ENCODE measurements at regions not wholly inside any gene's neighbourhood (a gene's known extent, or its start where the extent isn't known, plus 50 kb on each side); places are given as distances from the start of the nearest gene placed in this dataset.

DNA sequence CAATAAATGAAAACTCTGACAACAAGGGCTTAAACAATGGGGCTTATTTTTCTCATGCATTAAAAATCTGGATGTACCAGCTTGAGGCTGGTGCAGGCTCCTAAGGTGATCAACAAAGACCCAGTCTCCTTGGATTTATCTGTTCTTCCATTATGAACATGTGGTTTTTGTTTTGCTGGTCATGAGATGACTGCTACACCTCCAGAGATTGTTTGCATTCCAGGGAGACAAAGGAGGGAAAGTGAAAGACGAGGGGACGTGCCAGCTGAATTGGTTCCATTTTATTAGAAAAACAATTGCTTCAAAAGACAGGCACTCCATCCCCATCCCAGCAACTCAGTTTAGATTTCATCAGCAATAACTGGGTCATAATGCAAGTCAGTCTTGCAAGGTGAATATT is 90.9 kb upstream of the KCNK1 start:
- DNase-seq: no peak

DNA sequence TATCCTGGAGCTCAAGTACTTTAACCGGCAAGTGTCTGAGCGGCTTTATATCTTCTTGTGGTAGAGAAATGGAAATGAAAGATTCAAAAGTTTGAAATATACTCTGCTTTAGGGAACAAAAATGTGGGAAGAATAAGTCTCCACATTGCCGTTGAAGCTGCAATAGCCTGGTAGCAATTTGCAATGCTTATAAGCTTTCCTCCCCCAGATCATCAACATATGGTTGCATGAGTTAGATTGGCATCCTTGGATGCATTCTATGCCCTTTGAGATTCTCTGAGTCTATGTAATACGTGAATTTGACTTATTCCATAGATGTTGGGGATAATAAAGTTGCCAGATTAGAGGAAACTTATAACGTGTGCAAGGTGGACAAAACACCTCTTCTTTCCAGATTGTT is 86.1 kb upstream of the KCNK1 start:
- DNase-seq: no peak

DNA sequence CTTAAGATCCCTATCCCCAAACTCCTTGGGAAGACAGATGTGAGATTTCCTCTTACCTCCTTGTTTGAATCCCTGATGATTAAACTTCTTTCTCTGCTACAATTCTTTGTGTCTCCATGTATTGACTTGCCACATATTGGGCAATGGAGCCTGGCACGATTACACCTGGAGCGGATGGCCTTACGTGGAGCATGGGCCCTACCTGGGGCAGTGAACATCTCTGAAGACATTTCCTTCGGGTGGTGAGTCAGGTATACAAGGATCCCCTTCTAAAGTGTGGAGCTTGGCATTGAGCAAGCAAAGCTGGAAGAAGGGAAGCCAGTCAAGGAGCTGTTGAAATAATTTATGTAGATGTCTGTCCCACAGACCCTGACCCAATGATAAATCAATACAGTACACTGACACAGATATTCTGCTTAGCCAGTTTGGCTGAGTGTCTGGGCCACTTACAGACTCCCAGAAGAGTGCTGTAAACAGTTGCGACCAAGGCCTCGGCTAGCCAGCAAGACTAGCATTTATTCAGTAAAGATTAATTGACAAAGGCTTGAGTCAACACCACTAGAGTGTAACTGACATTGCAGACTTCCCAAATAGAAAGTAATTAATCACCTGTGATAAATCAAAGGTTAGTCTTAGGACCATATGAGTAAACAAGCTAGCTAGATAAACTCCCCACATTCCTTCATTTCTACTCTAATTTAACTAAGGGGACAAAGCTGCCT is 83.1 kb upstream of the KCNK1 start:
- no peak for DNase-seq

DNA sequence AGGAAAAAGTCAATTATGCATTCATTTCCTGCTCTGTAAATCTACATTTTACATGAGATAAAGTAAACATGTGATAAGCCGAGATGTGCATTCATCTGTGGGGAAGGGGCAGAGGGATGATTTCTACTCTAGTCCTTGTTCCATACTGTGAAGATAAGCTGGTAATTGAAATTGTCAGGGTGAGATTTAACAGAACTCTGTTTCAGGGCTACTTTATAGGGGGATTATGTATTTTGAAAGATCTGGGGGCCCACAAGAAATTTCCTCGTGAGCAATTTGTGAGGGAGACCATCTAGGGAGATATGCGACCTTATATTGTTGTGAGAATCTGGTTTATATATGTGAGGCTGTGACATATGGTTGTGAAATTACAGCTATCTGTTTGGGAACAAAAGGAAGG is 73.1 kb upstream of the KCNK1 start:
- DNase-seq: no peak

DNA sequence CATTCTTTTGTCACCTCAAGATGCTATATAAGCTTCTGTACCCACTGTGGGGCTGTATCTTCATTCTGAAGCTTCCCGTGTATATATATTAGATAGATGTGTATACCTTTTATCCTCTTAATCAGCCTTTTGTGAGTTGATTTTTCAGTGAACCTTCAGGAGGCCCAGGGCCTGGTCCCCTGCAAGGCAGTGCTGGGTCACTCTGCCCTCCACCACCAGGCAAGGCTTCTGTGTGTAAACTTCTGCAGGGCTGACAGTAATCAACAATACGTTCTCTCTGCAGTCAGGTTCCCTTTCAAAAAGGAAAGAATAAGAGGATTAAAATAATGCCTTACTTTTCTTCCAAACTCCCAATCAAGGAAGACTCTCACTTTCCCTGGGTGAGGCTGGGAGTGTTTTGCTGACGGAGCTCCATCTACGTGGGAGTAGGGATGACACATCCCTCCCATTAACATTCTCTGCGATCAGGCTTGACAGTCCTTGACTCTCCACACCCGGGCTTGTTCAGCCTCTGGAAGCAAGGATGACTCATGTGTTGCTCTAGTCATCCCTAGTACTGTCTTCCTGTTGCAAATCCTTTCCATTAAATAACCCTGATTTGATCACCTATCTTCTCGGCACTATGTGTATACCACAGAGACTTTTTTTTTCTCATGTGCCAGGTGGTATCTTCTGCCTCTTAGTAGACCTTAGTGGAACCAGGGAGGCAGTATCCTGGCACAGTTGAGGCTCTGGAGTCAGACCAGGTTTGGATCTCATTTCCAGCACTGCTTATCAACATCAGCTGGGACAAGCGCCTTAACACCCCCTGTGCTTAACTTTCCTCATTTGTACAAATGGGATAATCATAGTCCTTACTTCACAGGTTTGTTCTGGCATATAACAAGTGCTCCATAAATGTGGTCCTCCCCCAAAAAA is 70.3 kb upstream of the KCNK1 start:
- peak; percentile 97 for DNase-seq

DNA sequence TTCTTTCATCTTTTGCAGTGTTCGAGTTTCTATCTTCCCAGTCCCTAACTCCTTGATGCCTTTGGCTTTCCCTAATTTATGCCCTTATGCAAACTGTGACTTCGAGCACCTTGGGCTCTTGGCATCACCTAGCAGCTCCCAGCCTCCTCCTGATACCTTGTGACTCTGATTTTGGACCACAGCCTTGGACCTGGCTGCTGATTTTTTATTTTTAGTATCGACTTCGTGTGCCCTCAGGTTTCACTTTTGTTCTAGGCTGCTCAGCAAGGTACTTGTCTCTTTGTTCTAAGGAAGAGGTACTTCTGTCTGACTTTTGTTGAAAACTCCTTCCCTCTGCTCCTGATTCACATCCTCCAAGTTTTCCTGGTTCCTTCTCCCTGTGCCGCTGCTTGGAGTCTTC is 69.6 kb upstream of the KCNK1 start:
- DNase-seq: no peak

DNA sequence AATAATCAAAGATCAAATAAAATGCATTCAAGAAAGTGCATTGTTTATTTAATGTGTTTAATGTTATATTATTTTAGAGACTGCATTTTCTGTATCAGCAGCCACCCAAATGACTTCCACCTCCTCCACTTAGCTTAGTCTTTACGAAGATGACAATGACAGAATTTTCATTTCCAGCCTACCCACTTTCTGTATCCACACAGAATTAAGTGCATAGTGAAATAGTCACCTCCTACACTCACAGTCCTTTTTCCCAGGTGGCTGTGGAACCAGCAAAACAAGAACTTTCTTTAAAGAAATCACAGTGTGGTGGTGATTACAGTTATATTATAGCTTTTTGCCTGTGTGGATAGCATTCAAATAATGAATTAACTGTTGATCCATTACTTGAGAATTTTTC is 66.2 kb upstream of the KCNK1 start:
- no peak for DNase-seq

DNA sequence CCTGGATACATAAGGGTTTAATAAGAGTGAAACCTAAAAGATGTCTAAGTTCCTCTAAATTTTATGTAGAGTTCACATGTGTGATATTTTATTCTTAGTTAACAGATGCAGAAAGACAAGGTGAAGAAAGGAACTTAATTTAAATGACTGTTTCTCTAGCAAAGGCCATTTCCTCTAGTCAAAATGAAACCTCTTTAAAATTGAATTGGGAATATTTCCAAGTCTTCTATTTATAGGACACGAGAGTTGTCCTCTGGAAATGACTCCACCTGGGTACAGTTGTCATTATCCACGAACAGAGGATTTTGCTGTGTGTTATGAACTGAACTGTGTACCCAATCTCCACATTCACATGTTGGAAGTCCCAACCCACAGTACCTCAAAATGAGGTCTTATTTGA is 64.5 kb upstream of the KCNK1 start:
- no peak for DNase-seq

DNA sequence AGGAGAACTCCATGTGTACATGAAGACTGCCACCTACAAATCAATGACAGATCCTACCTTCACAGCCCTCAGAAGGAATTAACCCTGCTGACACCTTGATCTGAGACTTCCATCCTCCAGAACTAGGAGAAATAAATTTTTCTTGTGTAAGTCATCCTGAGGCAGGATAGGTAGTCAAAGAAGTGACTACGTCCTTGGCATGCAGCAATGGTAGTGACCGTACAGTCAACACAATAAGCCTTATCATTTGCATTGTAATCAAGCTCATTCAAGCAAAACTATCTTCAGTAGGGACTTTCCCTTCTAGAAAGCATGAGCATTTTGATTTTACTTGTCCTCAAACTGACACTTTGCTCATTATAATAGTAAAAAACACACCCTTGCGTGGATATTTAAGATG is 64.0 kb upstream of the KCNK1 start:
- peak; percentile 0 for DNase-seq

DNA sequence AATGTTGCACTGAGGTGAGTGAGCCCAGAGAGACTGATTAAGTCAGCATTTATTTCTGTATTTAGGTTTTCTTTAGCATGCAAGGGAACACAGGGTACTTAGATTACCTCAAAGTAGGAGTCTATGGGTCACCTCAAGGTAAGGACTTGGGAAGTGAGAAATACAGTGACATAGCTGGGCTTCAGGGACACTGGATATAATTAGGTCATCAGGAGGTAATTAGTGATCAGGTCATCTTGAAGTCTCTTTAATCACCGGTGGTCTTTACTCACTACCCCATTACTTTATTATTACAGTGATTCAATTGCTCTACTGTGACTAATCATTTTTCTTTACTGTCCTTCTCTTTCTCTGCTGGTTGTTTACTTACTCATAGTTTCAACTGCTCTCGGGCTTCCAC is 59.9 kb upstream of the KCNK1 start:
- DNase-seq: peak; percentile 19

DNA sequence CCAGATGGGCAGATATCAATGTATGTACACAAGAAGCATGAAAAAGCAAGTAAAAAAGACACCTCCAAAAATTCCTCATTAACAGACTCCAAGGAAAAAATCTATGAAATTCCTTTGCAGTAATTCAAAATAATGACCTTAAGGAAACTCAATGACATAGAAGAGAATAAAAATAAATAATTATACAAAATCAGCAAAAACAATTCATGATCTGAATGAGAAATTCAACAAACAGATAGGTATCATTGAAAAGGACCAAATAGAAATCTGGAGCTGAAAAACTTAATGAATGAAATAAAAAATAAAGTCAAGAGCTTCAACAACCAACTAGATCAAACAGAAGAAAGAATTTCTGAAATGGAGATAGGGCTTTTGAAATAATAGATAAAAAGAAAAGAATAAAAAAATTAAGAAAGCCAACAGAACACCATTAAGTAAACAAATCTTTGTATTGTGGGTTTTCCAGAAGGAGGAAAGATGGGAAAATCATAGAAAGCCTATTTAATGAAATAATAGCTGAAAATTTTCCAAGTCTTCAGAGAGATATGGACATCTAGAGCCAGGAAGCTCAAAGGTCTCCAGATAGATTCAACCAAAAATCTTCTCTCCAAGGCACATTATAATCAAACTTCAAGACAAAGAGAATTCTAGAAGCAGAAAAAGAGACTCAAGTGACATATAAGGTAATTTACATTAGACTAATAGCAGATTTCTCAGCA is 52.0 kb upstream of the KCNK1 start:
- no peak for DNase-seq
